C4-2B (cell line): ENCODE measurements at regions not wholly inside any gene's neighbourhood (a gene's known extent, or its start where the extent isn't known, plus 50 kb on each side); places are given as distances from the start of the nearest gene placed in this dataset.

Experiments used
- CTCF ChIP-seq: fragments of 450-650 bp; conservative IDR thresholded peaks from 2 replicates; pipeline ENCODE4 v1.5.1; 2017; ENCODE audit warnings: mild to moderate bottlenecking
- ZFX ChIP-seq: fragments of 450-650 bp; IDR thresholded peaks from 2 replicates; pipeline ENCODE4 v1.6.1; 2017

- no peak for TF ChIP-seq CTCF
- no peak for TF ChIP-seq ZFX
These were observed 255.9 kb downstream of the SOX9 start for GRCh38 chr17:72376526-72377345.
